ENCODE measurements at regions not wholly inside any gene's neighbourhood (a gene's known extent, or its start where the extent isn't known, plus 50 kb on each side); places are given as distances from the start of the nearest gene placed in this dataset.

GRCh38 chr13:111947876-111948275, 119.1 kb upstream of the SOX1 start:
- ChIA-PET POLR2A (no interaction called here), CTCF (no interaction called here)
- TF ChIP-seq RNF2 (IDR thresholded peaks at IDR 0.05; ENCODE audit: borderline replicate concordance, low read depth) (no peak), ZSCAN20 (CRISPR knock-in tag; IDR thresholded peaks at IDR 0.05) (no peak), RFX5 (IDR thresholded peaks at IDR 0.05) (no peak), NPAS2 (CRISPR knock-in tag; IDR thresholded peaks at IDR 0.05; ENCODE audit: borderline replicate concordance) (no peak), POLR2A (IDR thresholded peaks at IDR 0.05; ENCODE audit: low read length) (no peak), FOSL2 (IDR thresholded peaks at IDR 0.05) (no peak), FOSL2 (CRISPR knock-in tag; IDR thresholded peaks at IDR 0.05) (no peak), PHF8 (IDR thresholded peaks at IDR 0.05; ENCODE audit: borderline replicate concordance, low read depth) (no peak), EP300 (IDR thresholded peaks at IDR 0.05) (no peak), JUNB (IDR thresholded peaks at IDR 0.05) (no peak), RCOR1 (IDR thresholded peaks at IDR 0.05; ENCODE audit: low read depth, low read length) (no peak), HOXA7 (CRISPR knock-in tag; IDR thresholded peaks at IDR 0.05) (no peak), HMGXB4 (CRISPR knock-in tag; IDR thresholded peaks at IDR 0.05; ENCODE audit: borderline replicate concordance) (no peak), CTCF (IDR thresholded peaks at IDR 0.05) (no peak), TFCP2L1 (CRISPR knock-in tag; IDR thresholded peaks at IDR 0.05) (no peak), KDM5A (IDR thresholded peaks at IDR 0.05) (no peak), EHF (CRISPR knock-in tag; IDR thresholded peaks at IDR 0.05) (no peak), HOXB13 (CRISPR knock-in tag; IDR thresholded peaks at IDR 0.05; ENCODE audit: low read depth) (no peak), MYC (IDR thresholded peaks at IDR 0.05; ENCODE audit: borderline replicate concordance, low read length) (no peak)
- TF ChIP-seq, protein P1, sequence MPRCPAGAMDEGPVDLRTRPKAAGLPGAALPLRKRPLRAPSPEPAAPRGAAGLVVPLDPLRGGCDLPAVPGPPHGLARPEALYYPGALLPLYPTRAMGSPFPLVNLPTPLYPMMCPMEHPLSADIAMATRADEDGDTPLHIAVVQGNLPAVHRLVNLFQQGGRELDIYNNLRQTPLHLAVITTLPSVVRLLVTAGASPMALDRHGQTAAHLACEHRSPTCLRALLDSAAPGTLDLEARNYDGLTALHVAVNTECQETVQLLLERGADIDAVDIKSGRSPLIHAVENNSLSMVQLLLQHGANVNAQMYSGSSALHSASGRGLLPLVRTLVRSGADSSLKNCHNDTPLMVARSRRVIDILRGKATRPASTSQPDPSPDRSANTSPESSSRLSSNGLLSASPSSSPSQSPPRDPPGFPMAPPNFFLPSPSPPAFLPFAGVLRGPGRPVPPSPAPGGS (IDR thresholded peaks at IDR 0.05), result no peak
- Histone ChIP-seq H3K4me2 (no peak overlapping the region), H3K9me3 (no peaks in the 10 kb centered on the region; the same call in 2 of the 3 replicates), H3K4me1 (no peaks in the 10 kb centered on the region), H3K4me3 (no peak overlapping the region), H3K27ac (no peak overlapping the region)
- FAIRE-seq (no peak), ATAC-seq (no peak), DNase-seq (ENCODE audit: low read depth in 1 of 2, low spot score in 1 of 2) (no peak)
- 41% methylated on average over 15 of the region's 15 CpGs for WGBS (ENCODE audit: missing lambda C conversion rate)

- 16% methylated on average over 11 of the region's 11 CpGs for WGBS (ENCODE audit: missing lambda C conversion rate)
- DNase-seq (ENCODE audit: low read depth in 1 of 2, low spot score in 1 of 2), result no peak
- no peaks in the 10 kb centered on the region for H3K4me1 ChIP-seq
- no peak for FAIRE-seq
- H3K4me3 ChIP-seq, result no peak overlapping the region
- POLR2A ChIA-PET, result no interaction called here
- H3K9me3 ChIP-seq, result no peaks in the 10 kb centered on the region; the same call in 2 of the 3 replicates
- TF ChIP-seq ZFP36 (IDR thresholded peaks at IDR 0.05; ENCODE audit: borderline replicate concordance, partially characterized antibody) (no peak), PHF8 (IDR thresholded peaks at IDR 0.05; ENCODE audit: borderline replicate concordance, low read depth) (no peak), EHF (CRISPR knock-in tag; IDR thresholded peaks at IDR 0.05) (no peak)
- TF ChIP-seq, protein P2, sequence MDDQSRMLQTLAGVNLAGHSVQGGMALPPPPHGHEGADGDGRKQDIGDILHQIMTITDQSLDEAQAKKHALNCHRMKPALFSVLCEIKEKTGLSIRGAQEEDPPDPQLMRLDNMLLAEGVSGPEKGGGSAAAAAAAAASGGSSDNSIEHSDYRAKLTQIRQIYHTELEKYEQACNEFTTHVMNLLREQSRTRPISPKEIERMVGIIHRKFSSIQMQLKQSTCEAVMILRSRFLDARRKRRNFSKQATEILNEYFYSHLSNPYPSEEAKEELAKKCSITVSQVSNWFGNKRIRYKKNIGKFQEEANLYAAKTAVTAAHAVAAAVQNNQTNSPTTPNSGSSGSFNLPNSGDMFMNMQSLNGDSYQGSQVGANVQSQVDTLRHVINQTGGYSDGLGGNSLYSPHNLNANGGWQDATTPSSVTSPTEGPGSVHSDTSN (IDR thresholded peaks at IDR 0.05), result no peak
- no peak overlapping the region for H3K27ac ChIP-seq
- CTCF ChIA-PET, result interaction anchor here (0.8 to 1.0 kb wide), 2 partner anchors 13 to 474 kb away, joined by 3 read pairs; no protein-coding TSS in a partner anchor
- H3K4me2 ChIP-seq, result no peak overlapping the region
- ATAC-seq, result no peak
Measured at GRCh38 chr13:111948281-111948680, 118.7 kb upstream of the SOX1 start.

Data from A549 (cell line).